Tibial artery (tissue), 4 donors: ENCODE measurements at regions not wholly inside any gene's neighbourhood (a gene's known extent, or its start where the extent isn't known, plus 50 kb on each side); places are given as distances from the start of the nearest gene placed in this dataset.

Experiments used
- DNase-seq, 2 donors: peaks; one replicate each; pipeline ENCODE4 v3.0.0-alpha.2; 2019
- H3K27ac ChIP-seq, 2 donors: fragments of 200-600 bp; sonication (generic) in 1 of 2; 1 replicate in 1 of 2; 2 replicates in 1 of 2; pipeline ENCODE4 v1.5.1; 2018 to 2019; ENCODE audit warnings: mild to moderate bottlenecking in 1 of 2
- H3K27me3 ChIP-seq, 2 donors: fragments of 200-600 bp; sonication (generic) in 1 of 2; one replicate each; pipeline versions ENCODE4 v1.5.1 to v1.6.0; 2016 to 2019
- H3K36me3 ChIP-seq, 3 donors: fragments of 200-600 bp; sonication (generic) in 2 of 3; one replicate each; pipeline ENCODE4 v1.5.1; 2016 to 2019; ENCODE audit warnings: mild to moderate bottlenecking in 2 of 3
- H3K4me1 ChIP-seq, 4 donors: fragments of 200-600 bp; sonication (generic) in 2 of 4; 1 replicate in 3 of 4; 2 replicates in 1 of 4; pipeline ENCODE4 v1.5.1; 2016 to 2019
- H3K4me3 ChIP-seq, 2 donors: fragments of 200-600 bp; sonication (generic) in 1 of 2; 1 replicate in 1 of 2; 2 replicates in 1 of 2; pipeline ENCODE4 v1.5.1; 2018 to 2019; ENCODE audit warnings: mild to moderate bottlenecking in 2 of 2
- H3K9me3 ChIP-seq, 3 donors: fragments of 200-600 bp; sonication (generic) in 1 of 3; one replicate each; pipeline ENCODE4 v1.5.1; 2016 to 2019
- CTCF ChIP-seq, 2 experiments: fragments of 200-600 bp in 1 of 2; fragments of 450-650 bp in 1 of 2; IDR thresholded peaks; one replicate each; pipeline ENCODE4 v1.5.1; 2017 to 2019; ENCODE audit warnings: antibody characterized with exemption in 2 of 2, mild to moderate bottlenecking in 1 of 2, moderate library complexity in 1 of 2
- intact Hi-C: fragments of 100-400 bp; cut with DNase I; formaldehyde crosslinking; loops from one replicate; pipeline ENCODE4 v1.15.0; 2023; ENCODE audit warnings: low total_unique reads

GRCh38 chr4:182019148-182019652, 224.0 kb upstream of the TENM3 start:
- Histone ChIP-seq H3K27ac (no peak overlapping the region), H3K4me3 (no peak overlapping the region), H3K9me3 (no peaks in the 10 kb centered on the region), H3K36me3 (no peaks in the 10 kb centered on the region), H3K4me1 (no peaks in the 10 kb centered on the region), H3K27me3 (no peaks in the 10 kb centered on the region)
- intact Hi-C loops: no loop called here
- DNase-seq: no peak
- no peak for TF ChIP-seq CTCF (IDR thresholded peaks at IDR 0.05)

GRCh38 chr4:182022909-182023308, 220.3 kb upstream of the TENM3 start:
- DNase-seq: no peak
- intact Hi-C loops: no loop called here
- no peaks in the 10 kb centered on the region for H3K27me3 ChIP-seq
- H3K4me3 ChIP-seq: no peak overlapping the region
- peaks cover 0 to 7% (median 0%) of the 10 kb centered on the region in 3 donors for H3K9me3 ChIP-seq
- no peaks in the 10 kb centered on the region for H3K4me1 ChIP-seq
- no peak for TF ChIP-seq CTCF (IDR thresholded peaks at IDR 0.05)
- no peak overlapping the region for H3K27ac ChIP-seq
- no peaks in the 10 kb centered on the region for H3K36me3 ChIP-seq

GRCh38 chr4:182023469-182023868, 219.7 kb upstream of the TENM3 start:
- no peak overlapping the region for H3K27ac ChIP-seq
- peaks cover 0 to 7% (median 0%) of the 10 kb centered on the region in 3 donors for H3K9me3 ChIP-seq
- no peaks in the 10 kb centered on the region for H3K4me1 ChIP-seq
- DNase-seq: no peak
- H3K4me3 ChIP-seq: no peak overlapping the region
- intact Hi-C loops: no loop called here
- H3K36me3 ChIP-seq: no peaks in the 10 kb centered on the region
- H3K27me3 ChIP-seq: no peaks in the 10 kb centered on the region
- TF ChIP-seq CTCF (IDR thresholded peaks at IDR 0.05): no peak

- Histone ChIP-seq H3K27me3 (no peaks in the 10 kb centered on the region), H3K4me1 (no peaks in the 10 kb centered on the region), H3K27ac (no peak overlapping the region), H3K36me3 (no peaks in the 10 kb centered on the region), H3K9me3 (no peaks in the 10 kb centered on the region), H3K4me3 (no peak overlapping the region)
- intact Hi-C loops: no loop called here
- no peak for TF ChIP-seq CTCF (IDR thresholded peaks at IDR 0.05)
- DNase-seq: no peak
These were observed 200.3 kb upstream of the TENM3 start for GRCh38 chr4:182042945-182043344.

- no peaks in the 10 kb centered on the region for H3K36me3 ChIP-seq
- no peaks in the 10 kb centered on the region for H3K4me1 ChIP-seq
- no peak for TF ChIP-seq CTCF (IDR thresholded peaks at IDR 0.05)
- intact Hi-C loops: no loop called here
- H3K9me3 ChIP-seq: no peaks in the 10 kb centered on the region
- no peak overlapping the region for H3K4me3 ChIP-seq
- H3K27me3 ChIP-seq: no peaks in the 10 kb centered on the region
- DNase-seq: no peak
- no peak overlapping the region for H3K27ac ChIP-seq
These were observed 194.3 kb upstream of the TENM3 start for GRCh38 chr4:182048871-182049270.

GRCh38 chr4:182056866-182057265, 186.3 kb upstream of the TENM3 start:
- Histone ChIP-seq H3K4me1 (no peaks in the 10 kb centered on the region), H3K27ac (no peak overlapping the region), H3K9me3 (no peaks in the 10 kb centered on the region), H3K4me3 (no peak overlapping the region), H3K27me3 (no peaks in the 10 kb centered on the region), H3K36me3 (no peaks in the 10 kb centered on the region)
- no peak for TF ChIP-seq CTCF (IDR thresholded peaks at IDR 0.05)
- no peak for DNase-seq
- intact Hi-C loops: no loop called here
